Anterior cingulate cortex (tissue), 58 donors: ENCODE measurements at regions not wholly inside any gene's neighbourhood (a gene's known extent, or its start where the extent isn't known, plus 50 kb on each side); places are given as distances from the start of the nearest gene placed in this dataset.
"Not testable (repeated sequence)": the region's sequence is repeated elsewhere in the genome, so short reads cannot be mapped to it uniquely, and the experiment has no call there.

Experiments
- DNase-seq, 58 donors: peaks; one replicate each; lab custom pipeline; 2025; lab: John Stamatoyannopoulos, UW

- DNase-seq: no peak
Observed at GRCh38 chr1:165965857-165966256, 138.4 kb downstream of the UCK2 start.

- DNase-seq: not testable (repeated sequence)
Observed at GRCh38 chr1:165969366-165969765, 142.0 kb downstream of the UCK2 start.

- no peak for DNase-seq
Observed at GRCh38 chr1:165974598-165975131, 147.3 kb downstream of the UCK2 start.

- no peak for DNase-seq
Observed at GRCh38 chr1:165988275-165988674, 160.9 kb downstream of the UCK2 start.

GRCh38 chr1:165988817-165989216 lies 161.4 kb downstream of the UCK2 start:
- no peak for DNase-seq

- DNase-seq: no peak
Observed at GRCh38 chr1:165992533-165992932, 165.1 kb downstream of the UCK2 start.

GRCh38 chr1:165994107-165994506 lies 166.7 kb downstream of the UCK2 start:
- DNase-seq: peak in 2 of 58 donors; percentile 3 to 7

- no peak for DNase-seq
Observed at GRCh38 chr1:165999826-166000225, 167.0 kb downstream of the FAM78B start.

- no peak for DNase-seq
Observed at GRCh38 chr1:166007176-166007575, 159.6 kb downstream of the FAM78B start.

GRCh38 chr1:166013232-166013631 lies 153.6 kb downstream of the FAM78B start:
- no peak for DNase-seq

GRCh38 chr1:166017395-166017794 lies 149.4 kb downstream of the FAM78B start:
- no peak for DNase-seq
